HG03354 (cell line): ENCODE measurements at regions not wholly inside any gene's neighbourhood (a gene's known extent, or its start where the extent isn't known, plus 50 kb on each side); places are given as distances from the start of the nearest gene placed in this dataset.
A peak's percentile ranks its signal among the peaks of the same experiment; 100 is the strongest.
"Not testable (repeated sequence)": the region's sequence is repeated elsewhere in the genome, so short reads cannot be mapped to it uniquely, and the experiment has no call there.

Experiments used
- ATAC-seq: cut with Tn5 transposase; IDR thresholded peaks from one replicate; pipeline ENCODE4 v1.9.1; 2021; ENCODE audit warnings: mild to moderate bottlenecking; ENCODE audit not compliant: unreplicated experiment, poor library complexity, severe bottlenecking

- ATAC-seq, result peak; percentile 44
These were observed 129.8 kb upstream of the SMLR1 start for GRCh38 chr6:130697271-130697994.

GRCh38 chr6:130697995-130698535, 129.1 kb upstream of the SMLR1 start:
- ATAC-seq, result peak; percentile 99

- ATAC-seq, result no peak
These were observed 127.5 kb upstream of the SMLR1 start for GRCh38 chr6:130699742-130700141.

- no peak for ATAC-seq
These were observed 126.8 kb upstream of the SMLR1 start for GRCh38 chr6:130700397-130700796.

GRCh38 chr6:130708338-130708737, 118.9 kb upstream of the SMLR1 start:
- ATAC-seq, result no peak

- ATAC-seq, result not testable (repeated sequence)
These were observed 115.6 kb upstream of the SMLR1 start for GRCh38 chr6:130711641-130712040.

GRCh38 chr6:130713144-130713543, 114.1 kb upstream of the SMLR1 start:
- no peak for ATAC-seq

- no peak for ATAC-seq
These were observed 112.1 kb upstream of the SMLR1 start for GRCh38 chr6:130715058-130715457.

- ATAC-seq, result no peak
These were observed 110.7 kb upstream of the SMLR1 start for GRCh38 chr6:130716466-130716865.

GRCh38 chr6:130717657-130718056, 109.5 kb upstream of the SMLR1 start:
- ATAC-seq, result no peak

GRCh38 chr6:130720076-130720715, 107.0 kb upstream of the SMLR1 start:
- no peak for ATAC-seq

- no peak for ATAC-seq
These were observed 103.1 kb upstream of the SMLR1 start for GRCh38 chr6:130724089-130724488.

GRCh38 chr6:130725551-130725950, 101.7 kb upstream of the SMLR1 start:
- no peak for ATAC-seq

GRCh38 chr6:130728064-130728463, 99.1 kb upstream of the SMLR1 start:
- ATAC-seq, result not testable (repeated sequence)

GRCh38 chr6:130730600-130730999, 96.6 kb upstream of the SMLR1 start:
- ATAC-seq, result no peak

- ATAC-seq, result no peak
These were observed 93.0 kb upstream of the SMLR1 start for GRCh38 chr6:130734161-130734560.

- ATAC-seq, result no peak
These were observed 86.9 kb upstream of the SMLR1 start for GRCh38 chr6:130740308-130740707.

- ATAC-seq, result no peak
These were observed 85.0 kb upstream of the SMLR1 start for GRCh38 chr6:130742131-130742681.

- no peak for ATAC-seq
These were observed 84.0 kb upstream of the SMLR1 start for GRCh38 chr6:130743175-130743574.

- no peak for ATAC-seq
These were observed 82.4 kb upstream of the SMLR1 start for GRCh38 chr6:130744576-130745366.
